Stimulated activated CD8-positive, alpha-beta memory T cell treated with anti-CD3 and anti-CD28 coated beads, Interleukin-2, amount 100 ng/mL, for 1 hour (primary cell): ENCODE measurements at regions not wholly inside any gene's neighbourhood (a gene's known extent, or its start where the extent isn't known, plus 50 kb on each side); places are given as distances from the start of the nearest gene placed in this dataset.
"Not testable (repeated sequence)": the region's sequence is repeated elsewhere in the genome, so short reads cannot be mapped to it uniquely, and the experiment has no call there.

Experiments used
- DNase-seq, 2 donors: peaks; one replicate each; pipeline ENCODE4 v3.0.0-alpha.2; 2020; ENCODE audit warnings: low read depth in 2 of 2

GRCh38 chr22:49697047-49697446 is 130.6 kb downstream of the BRD1 start:
- DNase-seq: no peak

- DNase-seq: no peak
Observed at GRCh38 chr22:49694462-49695260, 133.0 kb downstream of the BRD1 start.

- DNase-seq: no peak
Observed at GRCh38 chr22:49693848-49694247, 133.8 kb downstream of the BRD1 start.

- DNase-seq: no peak
Observed at GRCh38 chr22:49693416-49693815, 134.3 kb downstream of the BRD1 start.

- no peak for DNase-seq
Observed at GRCh38 chr22:49692499-49693225, 135.0 kb downstream of the BRD1 start.

- no peak for DNase-seq
Observed at GRCh38 chr22:49691256-49691655, 136.4 kb downstream of the BRD1 start.

- DNase-seq: no peak
Observed at GRCh38 chr22:49690454-49690853, 137.2 kb downstream of the BRD1 start.

- DNase-seq: no peak
Observed at GRCh38 chr22:49689858-49690257, 137.8 kb downstream of the BRD1 start.

- no peak for DNase-seq
Observed at GRCh38 chr22:49689255-49689770, 138.4 kb downstream of the BRD1 start.

GRCh38 chr22:49688516-49689254 is 139.0 kb downstream of the BRD1 start:
- no peak for DNase-seq

GRCh38 chr22:49687786-49688515 is 139.7 kb downstream of the BRD1 start:
- no peak for DNase-seq

- DNase-seq: no peak
Observed at GRCh38 chr22:49687333-49687732, 140.3 kb downstream of the BRD1 start.

- no peak for DNase-seq
Observed at GRCh38 chr22:49686495-49687219, 141.0 kb downstream of the BRD1 start.

GRCh38 chr22:49685686-49686085 is 142.0 kb downstream of the BRD1 start:
- DNase-seq: no peak

- DNase-seq: no peak
Observed at GRCh38 chr22:49685116-49685515, 142.6 kb downstream of the BRD1 start.

- no peak for DNase-seq
Observed at GRCh38 chr22:49683032-49683431, 144.6 kb downstream of the BRD1 start.

- not testable (repeated sequence) for DNase-seq
Observed at GRCh38 chr22:49680819-49681218, 146.9 kb downstream of the BRD1 start.

- DNase-seq: no peak
Observed at GRCh38 chr22:49678842-49679170, 148.9 kb downstream of the BRD1 start.

- no peak for DNase-seq
Observed at GRCh38 chr22:49678137-49678841, 149.4 kb downstream of the BRD1 start.

GRCh38 chr22:49677495-49677889 is 150.2 kb downstream of the BRD1 start:
- DNase-seq: no peak
